Mammary epithelial cell (primary cell): ENCODE measurements at regions not wholly inside any gene's neighbourhood (a gene's known extent, or its start where the extent isn't known, plus 50 kb on each side); places are given as distances from the start of the nearest gene placed in this dataset.

Experiments
- EZH2 ChIP-seq: IDR thresholded peaks from 2 replicates; pipeline ENCODE4 v1.6.1; 2012; ENCODE audit warnings: low read length, inconsistent platforms, borderline replicate concordance
- TF ChIP-seq, protein P1 (sequence below), 2 donors: IDR thresholded peaks in 1 of 2; conservative IDR thresholded peaks in 1 of 2; 2 replicates each; pipeline ENCODE4 v1.5.1; 2011 to 2012; ENCODE audit warnings: inconsistent platforms in 2 of 2, low read length in 2 of 2, mild to moderate bottlenecking in 2 of 2, control low read depth in 1 of 2, low read depth in 1 of 2; ENCODE audit not compliant: insufficient read depth in 1 of 2; ENCODE audit errors: extremely low read depth in 1 of 2

DNA sequence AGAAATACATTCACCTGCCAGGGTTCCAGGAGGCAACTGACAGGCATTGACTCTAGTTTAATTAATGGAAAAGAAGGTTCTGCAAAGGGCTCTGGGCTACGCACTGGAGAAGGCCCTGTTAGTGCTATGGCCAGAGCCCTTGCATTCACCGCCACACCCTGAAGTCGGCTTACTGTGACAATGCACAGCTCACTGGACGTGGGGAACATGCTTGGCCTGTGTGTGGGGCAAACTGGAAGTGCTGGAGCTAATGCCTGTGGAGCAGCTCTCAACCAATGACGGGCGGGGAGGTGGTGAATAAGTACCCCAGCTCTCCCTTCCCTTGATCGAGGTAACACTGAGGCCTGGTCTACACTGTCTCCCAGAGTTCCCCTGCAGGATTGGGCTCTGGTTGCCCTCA is 209.8 kb downstream of the HAUS1 start:
- TF ChIP-seq EZH2, result no peak
- TF ChIP-seq, protein P1, sequence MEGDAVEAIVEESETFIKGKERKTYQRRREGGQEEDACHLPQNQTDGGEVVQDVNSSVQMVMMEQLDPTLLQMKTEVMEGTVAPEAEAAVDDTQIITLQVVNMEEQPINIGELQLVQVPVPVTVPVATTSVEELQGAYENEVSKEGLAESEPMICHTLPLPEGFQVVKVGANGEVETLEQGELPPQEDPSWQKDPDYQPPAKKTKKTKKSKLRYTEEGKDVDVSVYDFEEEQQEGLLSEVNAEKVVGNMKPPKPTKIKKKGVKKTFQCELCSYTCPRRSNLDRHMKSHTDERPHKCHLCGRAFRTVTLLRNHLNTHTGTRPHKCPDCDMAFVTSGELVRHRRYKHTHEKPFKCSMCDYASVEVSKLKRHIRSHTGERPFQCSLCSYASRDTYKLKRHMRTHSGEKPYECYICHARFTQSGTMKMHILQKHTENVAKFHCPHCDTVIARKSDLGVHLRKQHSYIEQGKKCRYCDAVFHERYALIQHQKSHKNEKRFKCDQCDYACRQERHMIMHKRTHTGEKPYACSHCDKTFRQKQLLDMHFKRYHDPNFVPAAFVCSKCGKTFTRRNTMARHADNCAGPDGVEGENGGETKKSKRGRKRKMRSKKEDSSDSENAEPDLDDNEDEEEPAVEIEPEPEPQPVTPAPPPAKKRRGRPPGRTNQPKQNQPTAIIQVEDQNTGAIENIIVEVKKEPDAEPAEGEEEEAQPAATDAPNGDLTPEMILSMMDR (conservative IDR thresholded peaks at IDR 0.05 in 1 of 2, IDR thresholded peaks at IDR 0.05 in 1 of 2; ENCODE audit: extremely low read depth in 1 of 2, insufficient read depth in 1 of 2, low read depth in 1 of 2, low read length in 2 of 2), result no peak
